T-cell (primary cell): ENCODE measurements at regions not wholly inside any gene's neighbourhood (a gene's known extent, or its start where the extent isn't known, plus 50 kb on each side); places are given as distances from the start of the nearest gene placed in this dataset.

Source experiments
- ATAC-seq, 4 experiments: fragments of 200-7000 bp in 3 of 4; fragments of 150-1000 bp in 1 of 4; cut with Tn5 transposase; replicated peaks in 1 of 4; 1 replicate in 3 of 4; 2 replicates in 1 of 4; pipeline ENCODE4 v1.10.0; 2021; ENCODE audit warnings: moderate library complexity in 3 of 4, mild to moderate bottlenecking in 2 of 4, moderate number of reproducible peaks in 1 of 4
- CTCF ChIA-PET, 2 donors: fragments of 300-600 bp; sonication (Branson Sonifier 250); formaldehyde crosslinking; loops; one replicate each; lab custom pipeline; 2022; ENCODE audit warnings: antibody characterized with exemption in 2 of 2; lab: Charles Lee
- POLR2A ChIA-PET, 2 donors: fragments of 300-600 bp; sonication (Branson Sonifier 250); formaldehyde crosslinking; loops; one replicate each; lab custom pipeline; 2022; ENCODE audit warnings: antibody characterized with exemption in 2 of 2; lab: Charles Lee
- DNase-seq, 35 experiments: peaks; one replicate each; pipeline versions ENCODE4 v3.0.0 to v3.0.0-alpha.2; 2013 to 2023
- H3K27ac ChIP-seq: one replicate; pipeline ENCODE4 v1.5.1; 2013; ENCODE audit warnings: low read length
- H3K27me3 ChIP-seq, 2 experiments: replicated peaks in 1 of 2; 1 replicate in 1 of 2; 2 replicates in 1 of 2; pipeline versions ENCODE4 v1.6.1 to v1.7.0; 2013; ENCODE audit warnings: low read length in 1 of 2, mixed read lengths in 1 of 2; ENCODE audit not compliant: control insufficient read depth in 2 of 2, insufficient read depth in 2 of 2; ENCODE audit errors: extremely low read depth in 1 of 2
- H3K36me3 ChIP-seq, 2 donors: 1 replicate in 1 of 2; 2 replicates in 1 of 2; pipeline versions ENCODE4 v1.6.1 to v1.7.0; 2013; ENCODE audit warnings: low read length in 1 of 2; ENCODE audit not compliant: control insufficient read depth in 2 of 2, insufficient read depth in 1 of 2; ENCODE audit errors: extremely low read depth in 1 of 2
- H3K4me1 ChIP-seq, 2 experiments: 1 replicate in 1 of 2; 2 replicates in 1 of 2; pipeline versions ENCODE4 v1.6.1 to v1.7.0; 2013; ENCODE audit warnings: low read length in 2 of 2, mixed read lengths in 1 of 2; ENCODE audit not compliant: insufficient read depth in 2 of 2, control insufficient read depth in 1 of 2; ENCODE audit errors: extremely low read depth in 1 of 2
- H3K4me3 ChIP-seq, 2 donors: 1 replicate in 1 of 2; 2 replicates in 1 of 2; pipeline versions ENCODE4 v1.5.1 to v1.7.0; 2013; ENCODE audit warnings: mild to moderate bottlenecking in 2 of 2, low read length in 1 of 2, moderate library complexity in 1 of 2; ENCODE audit not compliant: control insufficient read depth in 1 of 2; ENCODE audit errors: extremely low read depth in 1 of 2
- H3K9me3 ChIP-seq: 2 replicates; pipeline ENCODE4 v1.7.0; 2013
- H3K27ac Mint-ChIP-seq, 2 donors: one replicate each; pipeline ENCODE4 v1.8.0; 2020 to 2021; ENCODE audit warnings: mild to moderate bottlenecking in 2 of 2, mixed read lengths in 2 of 2
- H3K27me3 Mint-ChIP-seq, 2 donors: one replicate each; pipeline ENCODE4 v1.8.0; 2021 to 2022; ENCODE audit warnings: mixed read lengths in 2 of 2
- H3K36me3 Mint-ChIP-seq: one replicate; pipeline ENCODE4 v1.8.0; 2021; ENCODE audit warnings: mixed read lengths
- H3K4me1 Mint-ChIP-seq, 3 donors: one replicate each; pipeline ENCODE4 v1.8.0; 2020 to 2022; ENCODE audit warnings: mixed read lengths in 3 of 3, mild to moderate bottlenecking in 1 of 3
- H3K4me3 Mint-ChIP-seq, 3 donors: one replicate each; pipeline ENCODE4 v1.8.0; 2020 to 2022; ENCODE audit warnings: mild to moderate bottlenecking in 3 of 3, mixed read lengths in 3 of 3, moderate library complexity in 3 of 3
- H3K9me3 Mint-ChIP-seq, 3 donors: one replicate each; pipeline ENCODE4 v1.8.0; 2020 to 2022; ENCODE audit warnings: mixed read lengths in 3 of 3
- WGBS: methylation state at CpG from one replicate; pipeline ENCODE4 v1.1.5; 2013; ENCODE audit warnings: missing lambda C conversion rate; ENCODE audit not compliant: insufficient coverage; 5-methylcytosine and 5-hydroxymethylcytosine counted together

DNA sequence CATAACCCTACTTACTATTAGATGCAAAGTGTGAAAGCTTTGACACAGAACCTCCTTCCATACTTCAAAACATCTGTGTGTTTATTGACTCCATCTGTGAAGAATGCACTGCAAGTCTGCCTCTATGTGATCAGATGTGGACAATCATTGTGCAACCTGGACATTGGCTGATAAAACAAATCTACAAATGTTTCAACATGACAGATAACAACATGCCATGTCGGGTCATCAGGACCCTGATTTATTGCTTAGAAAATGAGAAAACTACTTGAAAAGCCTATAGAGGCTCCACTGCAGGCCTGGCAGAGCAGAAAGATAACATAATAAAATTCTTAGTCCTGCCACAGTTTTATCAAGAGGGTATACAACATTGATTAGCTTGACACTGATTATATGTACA lies 1286.4 kb downstream of the GRIK2 start:
- no peak overlapping the region for H3K27ac ChIP-seq
- ATAC-seq (no peak), DNase-seq (no peak)
- no peaks in the 10 kb centered on the region for H3K36me3 ChIP-seq
- ChIA-PET CTCF (no interaction called here), POLR2A (no interaction called here)
- WGBS, result no CpG with 5 or more reads among the region's 1 CpG
- Mint-ChIP-seq H3K9me3 (peaks cover 0 to 9% (median 3%) of the 10 kb centered on the region in 3 donors), H3K27ac (no peak overlapping the region), H3K4me3 (no peak overlapping the region), H3K27me3 (no peaks in the 10 kb centered on the region), H3K36me3 (no peaks in the 10 kb centered on the region), H3K4me1 (no peaks in the 10 kb centered on the region)
- no peak overlapping the region for H3K4me3 ChIP-seq
- H3K27me3 ChIP-seq, result no peaks in the 10 kb centered on the region
- no peaks in the 10 kb centered on the region for H3K4me1 ChIP-seq
- H3K9me3 ChIP-seq, result no peaks in the 10 kb centered on the region

GRCh38 chr6:102677225-102677624 lies 1283.7 kb downstream of the GRIK2 start:
- Histone ChIP-seq H3K9me3 (no peaks in the 10 kb centered on the region), H3K4me1 (no peaks in the 10 kb centered on the region), H3K27ac (no peak overlapping the region), H3K27me3 (no peaks in the 10 kb centered on the region), H3K36me3 (no peaks in the 10 kb centered on the region), H3K4me3 (no peak overlapping the region)
- Mint-ChIP-seq H3K9me3 (peaks cover 0 to 13% (median 3%) of the 10 kb centered on the region in 3 donors), H3K36me3 (no peaks in the 10 kb centered on the region), H3K4me1 (no peaks in the 10 kb centered on the region), H3K27ac (no peak overlapping the region), H3K4me3 (no peak overlapping the region), H3K27me3 (no peaks in the 10 kb centered on the region)
- CTCF ChIA-PET, result no interaction called here
- POLR2A ChIA-PET, result no interaction called here
- ATAC-seq (no peak), DNase-seq (no peak)
- no CpG with 5 or more reads among the region's 1 CpG for WGBS

DNA sequence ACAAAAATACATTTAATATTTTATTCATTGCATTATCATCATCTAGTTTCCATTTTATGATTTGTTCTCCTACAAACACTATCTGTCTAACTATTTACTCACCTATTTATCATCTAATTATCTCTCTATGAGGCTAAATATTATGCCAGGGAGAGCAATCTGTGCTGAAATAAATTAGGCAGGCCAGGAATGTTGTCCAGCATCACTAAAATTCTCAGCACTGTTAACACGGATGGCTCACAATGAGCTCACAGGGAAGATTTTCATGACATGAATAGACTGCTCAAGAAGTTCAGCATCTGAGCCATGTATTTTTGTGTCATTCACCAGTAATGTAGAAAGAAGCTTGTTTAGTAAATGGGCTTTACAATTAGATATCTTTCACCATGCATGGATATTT lies 1277.2 kb downstream of the GRIK2 start:
- H3K4me1 Mint-ChIP-seq, result no peaks in the 10 kb centered on the region
- WGBS, result 100% methylated on average over 1 of the region's 1 CpG
- no peak for DNase-seq
- Histone ChIP-seq H3K4me1 (no peaks in the 10 kb centered on the region), H3K4me3 (no peak overlapping the region), H3K27me3 (no peaks in the 10 kb centered on the region), H3K9me3 (no peaks in the 10 kb centered on the region), H3K36me3 (no peaks in the 10 kb centered on the region), H3K27ac (no peak overlapping the region)
- ATAC-seq, result no peak
- no peak overlapping the region for H3K27ac Mint-ChIP-seq
- CTCF ChIA-PET, result no interaction called here
- no peaks in the 10 kb centered on the region for H3K27me3 Mint-ChIP-seq
- POLR2A ChIA-PET, result no interaction called here
- no peaks in the 10 kb centered on the region for H3K36me3 Mint-ChIP-seq
- peaks cover 0 to 9% (median 0%) of the 10 kb centered on the region in 3 donors for H3K9me3 Mint-ChIP-seq
- H3K4me3 Mint-ChIP-seq, result no peak overlapping the region

GRCh38 chr6:102662851-102663250 lies 1269.3 kb downstream of the GRIK2 start:
- no peaks in the 10 kb centered on the region for H3K27me3 ChIP-seq
- POLR2A ChIA-PET, result no interaction called here
- no CpG with 5 or more reads among the region's 3 CpGs for WGBS
- H3K4me1 Mint-ChIP-seq, result no peaks in the 10 kb centered on the region
- peaks cover 0 to 13% (median 13%) of the 10 kb centered on the region in 3 donors for H3K9me3 Mint-ChIP-seq
- H3K27ac Mint-ChIP-seq, result no peak overlapping the region
- no peak overlapping the region for H3K4me3 ChIP-seq
- no peaks in the 10 kb centered on the region for H3K36me3 ChIP-seq
- no peak overlapping the region for H3K4me3 Mint-ChIP-seq
- no peak for DNase-seq
- no peaks in the 10 kb centered on the region for H3K27me3 Mint-ChIP-seq
- no peaks in the 10 kb centered on the region for H3K9me3 ChIP-seq
- no peaks in the 10 kb centered on the region for H3K4me1 ChIP-seq
- no peak for ATAC-seq
- H3K36me3 Mint-ChIP-seq, result no peaks in the 10 kb centered on the region
- H3K27ac ChIP-seq, result no peak overlapping the region
- CTCF ChIA-PET, result no interaction called here

DNA sequence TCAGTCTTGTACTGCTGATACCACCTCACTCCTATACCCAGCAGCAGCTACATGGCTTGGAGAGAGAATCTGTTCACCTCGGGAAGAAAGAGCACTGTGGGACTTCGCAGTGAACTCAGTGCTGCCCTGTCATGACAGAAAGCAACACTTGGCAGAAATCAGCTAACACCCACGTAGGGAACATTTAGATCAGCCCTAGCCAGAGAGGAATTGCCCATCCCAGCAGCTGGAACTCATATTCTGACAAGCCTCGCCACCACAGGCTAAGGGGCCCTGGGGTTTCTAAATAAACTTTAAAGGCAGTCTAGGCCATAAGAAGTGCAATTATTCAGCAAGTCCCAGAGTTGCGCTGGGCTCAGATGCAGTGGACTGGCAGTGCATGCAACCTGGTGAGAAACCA lies 1266.8 kb downstream of the GRIK2 start:
- WGBS, result 58% methylated on average over 4 of the region's 5 CpGs
- Mint-ChIP-seq H3K27me3 (no peaks in the 10 kb centered on the region), H3K36me3 (no peaks in the 10 kb centered on the region), H3K4me3 (no peak overlapping the region), H3K27ac (no peak overlapping the region), H3K9me3 (peaks cover 0 to 31% (median 15%) of the 10 kb centered on the region in 3 donors), H3K4me1 (no peaks in the 10 kb centered on the region)
- ChIA-PET POLR2A (no interaction called here), CTCF (no interaction called here)
- H3K27me3 ChIP-seq, result no peaks in the 10 kb centered on the region
- no peak for ATAC-seq
- H3K27ac ChIP-seq, result no peak overlapping the region
- DNase-seq, result no peak
- no peaks in the 10 kb centered on the region for H3K36me3 ChIP-seq
- H3K9me3 ChIP-seq, result no peaks in the 10 kb centered on the region
- H3K4me1 ChIP-seq, result no peaks in the 10 kb centered on the region
- no peak overlapping the region for H3K4me3 ChIP-seq

DNA sequence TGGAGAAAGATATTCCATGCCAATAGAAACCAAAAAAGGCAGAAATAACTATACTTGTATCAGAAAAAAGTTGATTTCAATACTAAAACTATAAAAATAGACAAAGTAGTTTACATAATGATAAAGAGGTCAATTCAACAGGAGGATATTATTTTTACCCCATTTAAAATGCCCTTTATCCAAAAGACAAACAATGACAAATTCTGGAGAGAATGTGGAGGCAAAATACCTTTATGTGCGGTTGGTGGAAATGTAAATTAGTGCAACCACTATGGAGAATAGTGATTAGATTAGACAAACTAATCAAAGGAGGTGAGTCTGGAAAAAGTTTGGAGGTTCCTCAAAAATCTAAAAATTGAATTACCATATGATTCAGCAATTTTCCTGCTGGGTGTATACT lies 1262.3 kb downstream of the GRIK2 start:
- H3K4me3 ChIP-seq, result no peak overlapping the region
- no peaks in the 10 kb centered on the region for H3K9me3 ChIP-seq
- H3K4me1 ChIP-seq, result no peaks in the 10 kb centered on the region
- H3K27ac Mint-ChIP-seq, result no peak overlapping the region
- H3K4me1 Mint-ChIP-seq, result no peaks in the 10 kb centered on the region
- peaks cover 4 to 18% (median 8%) of the 10 kb centered on the region in 3 donors for H3K9me3 Mint-ChIP-seq
- no CpG with 5 or more reads among the region's 1 CpG for WGBS
- ATAC-seq, result no peak
- no peak overlapping the region for H3K27ac ChIP-seq
- ChIA-PET POLR2A (no interaction called here), CTCF (no interaction called here)
- H3K27me3 ChIP-seq, result no peaks in the 10 kb centered on the region
- H3K36me3 ChIP-seq, result no peaks in the 10 kb centered on the region
- no peaks in the 10 kb centered on the region for H3K27me3 Mint-ChIP-seq
- no peak overlapping the region for H3K4me3 Mint-ChIP-seq
- no peaks in the 10 kb centered on the region for H3K36me3 Mint-ChIP-seq
- no peak for DNase-seq

DNA sequence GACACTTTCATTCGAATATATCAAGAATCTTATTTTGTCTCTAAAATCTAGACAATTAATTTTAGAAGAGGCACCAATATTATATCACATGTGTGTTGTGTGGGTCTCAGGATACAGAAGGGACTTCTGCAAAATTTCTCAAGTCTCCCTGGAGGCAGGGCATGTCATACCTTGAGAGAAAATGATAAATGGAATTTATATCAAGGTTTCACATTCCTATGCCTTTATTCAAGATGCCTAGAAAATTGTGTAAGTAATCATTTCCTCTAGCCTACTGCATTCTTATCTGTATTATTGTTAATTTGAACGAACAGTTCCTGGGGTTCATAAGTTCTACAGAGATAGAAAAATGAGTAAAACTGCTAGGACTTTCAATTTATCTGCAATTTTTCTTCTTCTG lies 1247.9 kb downstream of the GRIK2 start:
- Histone ChIP-seq H3K27ac (no peak overlapping the region), H3K27me3 (no peaks in the 10 kb centered on the region), H3K4me3 (no peak overlapping the region), H3K9me3 (no peaks in the 10 kb centered on the region), H3K4me1 (no peaks in the 10 kb centered on the region), H3K36me3 (no peaks in the 10 kb centered on the region)
- H3K27ac Mint-ChIP-seq, result no peak overlapping the region
- DNase-seq (no peak), ATAC-seq (no peak)
- no peak overlapping the region for H3K4me3 Mint-ChIP-seq
- no peaks in the 10 kb centered on the region for H3K4me1 Mint-ChIP-seq
- ChIA-PET POLR2A (no interaction called here), CTCF (no interaction called here)
- peaks cover 7 to 12% (median 11%) of the 10 kb centered on the region in 3 donors for H3K9me3 Mint-ChIP-seq
- no CpG with 5 or more reads among the region's 2 CpGs for WGBS
- H3K27me3 Mint-ChIP-seq, result no peaks in the 10 kb centered on the region
- H3K36me3 Mint-ChIP-seq, result no peaks in the 10 kb centered on the region
